Ishikawa (cell line): ENCODE measurements at regions not wholly inside any gene's neighbourhood (a gene's known extent, or its start where the extent isn't known, plus 50 kb on each side); places are given as distances from the start of the nearest gene placed in this dataset.

ENCODE experiments used
- CEBPB ChIP-seq: IDR thresholded peaks from 2 replicates; pipeline ENCODE4 v1.6.1; 2012
- CREB1 ChIP-seq: IDR thresholded peaks from 2 replicates; pipeline ENCODE4 v1.6.1; 2012; ENCODE audit warnings: low read depth
- EGR1 ChIP-seq: IDR thresholded peaks from 2 replicates; pipeline ENCODE4 v1.6.1; 2012
- EP300 ChIP-seq: IDR thresholded peaks from 2 replicates; pipeline ENCODE4 v1.6.1; 2012; ENCODE audit warnings: borderline replicate concordance
- FOXM1 ChIP-seq: IDR thresholded peaks from 2 replicates; pipeline ENCODE4 v1.6.1; 2012; ENCODE audit warnings: low read depth, borderline replicate concordance
- MAX ChIP-seq: IDR thresholded peaks from 2 replicates; pipeline ENCODE4 v1.6.1; 2012
- NFIC ChIP-seq: IDR thresholded peaks from 2 replicates; pipeline ENCODE4 v1.6.1; 2012
- RAD21 ChIP-seq: IDR thresholded peaks from 2 replicates; pipeline ENCODE4 v1.6.1; 2012; ENCODE audit warnings: low read depth
- REST ChIP-seq: IDR thresholded peaks from 2 replicates; pipeline ENCODE4 v1.6.1; 2012; ENCODE audit warnings: low read depth, mild to moderate bottlenecking
- TAF1 ChIP-seq: IDR thresholded peaks from 2 replicates; pipeline ENCODE4 v1.6.1; 2012; ENCODE audit warnings: low read depth, mild to moderate bottlenecking
- TCF12 ChIP-seq: IDR thresholded peaks from 2 replicates; pipeline ENCODE4 v1.6.1; 2012; ENCODE audit warnings: low read depth
- TEAD4 ChIP-seq: IDR thresholded peaks from 2 replicates; pipeline ENCODE4 v1.6.1; 2012
- USF1 ChIP-seq: IDR thresholded peaks from 2 replicates; pipeline ENCODE4 v1.6.1; 2012
- YY1 ChIP-seq: IDR thresholded peaks from 2 replicates; pipeline ENCODE4 v1.6.1; 2012; ENCODE audit warnings: low read depth
- ZBTB7A ChIP-seq: IDR thresholded peaks from 2 replicates; pipeline ENCODE4 v1.6.1; 2012; ENCODE audit warnings: low read depth

GRCh38 chr4:57280481-57280880 is 170.3 kb upstream of the IGFBP7 start:
- TF ChIP-seq RAD21 (no peak), EP300 (no peak), YY1 (no peak), CEBPB (no peak), TCF12 (no peak), TEAD4 (no peak), EGR1 (no peak), FOXM1 (no peak), REST (no peak), CREB1 (no peak), USF1 (no peak), TAF1 (no peak), MAX (no peak), ZBTB7A (no peak), NFIC (no peak)

GRCh38 chr4:57278780-57279179 is 168.6 kb upstream of the IGFBP7 start:
- TF ChIP-seq ZBTB7A, result no peak
- no peak for TF ChIP-seq YY1
- TF ChIP-seq USF1, result no peak

- TF ChIP-seq TCF12 (no peak), EP300 (no peak), TEAD4 (no peak), ZBTB7A (no peak), EGR1 (no peak), CEBPB (no peak), REST (no peak), NFIC (no peak), CREB1 (no peak), RAD21 (no peak), USF1 (no peak), YY1 (no peak), MAX (no peak)
Measured at GRCh38 chr4:57274082-57274481, 163.9 kb upstream of the IGFBP7 start.

- no peak for TF ChIP-seq EGR1
- TF ChIP-seq TAF1, result no peak
- TF ChIP-seq TCF12, result no peak
- no peak for TF ChIP-seq EP300
- no peak for TF ChIP-seq NFIC
- no peak for TF ChIP-seq CEBPB
- no peak for TF ChIP-seq MAX
- TF ChIP-seq REST, result no peak
- TF ChIP-seq USF1, result no peak
- no peak for TF ChIP-seq TEAD4
- TF ChIP-seq CREB1, result no peak
- TF ChIP-seq ZBTB7A, result no peak
- no peak for TF ChIP-seq RAD21
- no peak for TF ChIP-seq YY1
- no peak for TF ChIP-seq FOXM1
Measured at GRCh38 chr4:57270346-57270745, 160.2 kb upstream of the IGFBP7 start.
